NB4 (cell line): ENCODE measurements at regions not wholly inside any gene's neighbourhood (a gene's known extent, or its start where the extent isn't known, plus 50 kb on each side); places are given as distances from the start of the nearest gene placed in this dataset.

Experiments
- CTCF ChIP-seq: IDR thresholded peaks from one replicate; pipeline ENCODE4 v1.5.1; 2012; ENCODE audit warnings: low read depth, low read length
- MAX ChIP-seq: IDR thresholded peaks from 2 replicates; pipeline ENCODE4 v1.6.1; 2011; ENCODE audit warnings: low read depth, low read length
- POLR2A ChIP-seq: IDR thresholded peaks from 2 replicates; pipeline ENCODE4 v1.6.1; 2011; ENCODE audit warnings: mild to moderate bottlenecking; ENCODE audit not compliant: insufficient read length; ENCODE audit errors: extremely low read depth

- TF ChIP-seq CTCF (no peak), POLR2A (no peak), MAX (no peak)
Observed at GRCh38 chr6:47116086-47116485, 74.0 kb upstream of the ADGRF1 start.
